Testis (tissue), 2 donors: ENCODE measurements at regions not wholly inside any gene's neighbourhood (a gene's known extent, or its start where the extent isn't known, plus 50 kb on each side); places are given as distances from the start of the nearest gene placed in this dataset.

Experiments
- DNase-seq: peaks from one replicate; pipeline ENCODE4 v3.0.0-alpha.2; 2019
- H3K27ac ChIP-seq, 2 donors: fragments of 200-600 bp; sonication (generic); one replicate each; pipeline ENCODE4 v1.5.1; 2019
- H3K27me3 ChIP-seq: fragments of 200-600 bp; sonication (generic); one replicate; pipeline ENCODE4 v1.5.1; 2019
- H3K36me3 ChIP-seq: fragments of 200-600 bp; sonication (generic); one replicate; pipeline ENCODE4 v1.5.1; 2017; ENCODE audit warnings: low read depth; ENCODE audit errors: missing control alignments
- H3K4me1 ChIP-seq: fragments of 200-600 bp; sonication (generic); one replicate; pipeline ENCODE4 v1.5.1; 2019
- H3K4me3 ChIP-seq, 2 donors: fragments of 200-600 bp; sonication (generic); one replicate each; pipeline ENCODE4 v1.5.1; 2017 to 2019
- H3K9me3 ChIP-seq: fragments of 200-600 bp; sonication (generic); one replicate; pipeline ENCODE4 v1.5.1; 2017
- CTCF ChIP-seq, 3 experiments: fragments of 450-650 bp in 2 of 3; fragments of 200-600 bp in 1 of 3; sonication (generic) in 1 of 3; IDR thresholded peaks; one replicate each; pipeline ENCODE4 v1.5.1; 2016 to 2019; ENCODE audit warnings: antibody characterized with exemption in 3 of 3, mild to moderate bottlenecking in 2 of 3, moderate library complexity in 1 of 3
- POLR2A ChIP-seq: fragments of 450-650 bp; IDR thresholded peaks from one replicate; pipeline ENCODE4 v1.6.1; 2017; ENCODE audit warnings: antibody characterized with exemption, mild to moderate bottlenecking, moderate library complexity
- WGBS, 2 donors: methylation state at CpG; one replicate each; pipeline ENCODE4 v1.1.5; 2018; 5-methylcytosine and 5-hydroxymethylcytosine counted together
- intact Hi-C: fragments of 100-400 bp; cut with DNase I; formaldehyde crosslinking; loops from one replicate; pipeline ENCODE4 v1.15.1; 2023; ENCODE audit warnings: low total_unique reads

- intact Hi-C loops: no loop called here
- Histone ChIP-seq H3K4me1 (peaks cover under 1% of the 10 kb centered on the region), H3K9me3 (no peaks in the 10 kb centered on the region), H3K27ac (no peak overlapping the region), H3K4me3 (no peak overlapping the region), H3K36me3 (no peaks in the 10 kb centered on the region), H3K27me3 (no peaks in the 10 kb centered on the region)
- 94% methylated on average over 7 to 10 of the region's 10 CpGs for WGBS, 2 donors
- no peak for DNase-seq
- no peak for TF ChIP-seq CTCF (IDR thresholded peaks at IDR 0.05)
- TF ChIP-seq POLR2A: no peak
Observed at GRCh38 chr12:131500564-131500963, 210.3 kb upstream of the SFSWAP start.

GRCh38 chr12:131505561-131505960, 205.3 kb upstream of the SFSWAP start:
- DNase-seq: no peak
- intact Hi-C loops: no loop called here
- H3K4me1 ChIP-seq: peaks cover 3% of the 10 kb centered on the region
- no peaks in the 10 kb centered on the region for H3K36me3 ChIP-seq
- TF ChIP-seq POLR2A (no peak), CTCF (IDR thresholded peaks at IDR 0.05) (no peak)
- H3K27me3 ChIP-seq: no peaks in the 10 kb centered on the region
- no peak overlapping the region for H3K27ac ChIP-seq
- H3K4me3 ChIP-seq: no peak overlapping the region
- no peaks in the 10 kb centered on the region for H3K9me3 ChIP-seq
- 28 to 42% methylated on average over 9 of the region's 9 CpGs for WGBS, 2 donors

- no peak for DNase-seq
- intact Hi-C loops: no loop called here
- H3K27me3 ChIP-seq: no peaks in the 10 kb centered on the region
- WGBS, 2 donors: 84 to 93% methylated on average over 6 of the region's 6 CpGs
- H3K4me1 ChIP-seq: peaks cover 3% of the 10 kb centered on the region
- no peaks in the 10 kb centered on the region for H3K9me3 ChIP-seq
- H3K36me3 ChIP-seq: no peaks in the 10 kb centered on the region
- TF ChIP-seq CTCF (IDR thresholded peaks at IDR 0.05) (no peak), POLR2A (no peak)
- no peak overlapping the region for H3K27ac ChIP-seq
- no peak overlapping the region for H3K4me3 ChIP-seq
Observed at GRCh38 chr12:131506426-131506825, 204.5 kb upstream of the SFSWAP start.

- intact Hi-C loops: no loop called here
- no peaks in the 10 kb centered on the region for H3K27me3 ChIP-seq
- no peaks in the 10 kb centered on the region for H3K9me3 ChIP-seq
- DNase-seq: no peak
- H3K4me1 ChIP-seq: peaks cover 3% of the 10 kb centered on the region
- H3K4me3 ChIP-seq: no peak overlapping the region
- no peak overlapping the region for H3K27ac ChIP-seq
- TF ChIP-seq CTCF (IDR thresholded peaks at IDR 0.05): no peak
- TF ChIP-seq POLR2A: no peak
- no peaks in the 10 kb centered on the region for H3K36me3 ChIP-seq
- 82 to 86% methylated on average over 3 to 4 of the region's 4 CpGs for WGBS, 2 donors
Observed at GRCh38 chr12:131507094-131507493, 203.8 kb upstream of the SFSWAP start.

GRCh38 chr12:131507881-131508280, 203.0 kb upstream of the SFSWAP start:
- Histone ChIP-seq H3K4me3 (no peak overlapping the region), H3K9me3 (no peaks in the 10 kb centered on the region)

More at GRCh38 chr12:131507881-131508280, 203.0 kb upstream of the SFSWAP start:
- Histone ChIP-seq H3K36me3 (no peaks in the 10 kb centered on the region), H3K27me3 (no peaks in the 10 kb centered on the region), H3K27ac (no peak overlapping the region), H3K4me1 (peaks cover 3% of the 10 kb centered on the region)
- 91 to 92% methylated on average over 9 of the region's 9 CpGs for WGBS, 2 donors
- intact Hi-C loops: no loop called here
- TF ChIP-seq CTCF (IDR thresholded peaks at IDR 0.05) (no peak), POLR2A (no peak)
- no peak for DNase-seq
